ENCODE measurements at regions not wholly inside any gene's neighbourhood (a gene's known extent, or its start where the extent isn't known, plus 50 kb on each side); places are given as distances from the start of the nearest gene placed in this dataset.

DNA sequence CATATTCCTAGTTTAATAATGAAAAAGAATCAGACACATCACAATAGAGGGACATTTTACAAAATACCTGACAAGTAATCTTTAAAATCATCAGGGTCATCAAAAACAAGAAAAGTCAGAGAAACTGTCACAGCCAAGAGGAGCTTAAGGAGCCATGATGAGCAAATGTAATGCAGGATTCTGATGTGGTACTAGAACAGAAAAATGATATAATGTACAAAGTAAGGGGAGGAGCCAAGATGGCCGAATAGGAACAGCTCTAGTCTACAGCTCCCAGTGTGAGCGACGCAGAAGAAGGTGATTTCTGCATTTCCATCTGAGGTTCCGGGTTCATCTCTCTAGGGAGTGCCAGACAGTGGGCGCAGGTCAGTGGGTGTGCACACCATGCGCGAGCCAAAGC, 198.0 kb upstream of the FAT3 start:
- no peak for DNase-seq (ENCODE audit: low spot score)
- TF ChIP-seq, protein P1, sequence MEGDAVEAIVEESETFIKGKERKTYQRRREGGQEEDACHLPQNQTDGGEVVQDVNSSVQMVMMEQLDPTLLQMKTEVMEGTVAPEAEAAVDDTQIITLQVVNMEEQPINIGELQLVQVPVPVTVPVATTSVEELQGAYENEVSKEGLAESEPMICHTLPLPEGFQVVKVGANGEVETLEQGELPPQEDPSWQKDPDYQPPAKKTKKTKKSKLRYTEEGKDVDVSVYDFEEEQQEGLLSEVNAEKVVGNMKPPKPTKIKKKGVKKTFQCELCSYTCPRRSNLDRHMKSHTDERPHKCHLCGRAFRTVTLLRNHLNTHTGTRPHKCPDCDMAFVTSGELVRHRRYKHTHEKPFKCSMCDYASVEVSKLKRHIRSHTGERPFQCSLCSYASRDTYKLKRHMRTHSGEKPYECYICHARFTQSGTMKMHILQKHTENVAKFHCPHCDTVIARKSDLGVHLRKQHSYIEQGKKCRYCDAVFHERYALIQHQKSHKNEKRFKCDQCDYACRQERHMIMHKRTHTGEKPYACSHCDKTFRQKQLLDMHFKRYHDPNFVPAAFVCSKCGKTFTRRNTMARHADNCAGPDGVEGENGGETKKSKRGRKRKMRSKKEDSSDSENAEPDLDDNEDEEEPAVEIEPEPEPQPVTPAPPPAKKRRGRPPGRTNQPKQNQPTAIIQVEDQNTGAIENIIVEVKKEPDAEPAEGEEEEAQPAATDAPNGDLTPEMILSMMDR (IDR thresholded peaks at IDR 0.05; ENCODE audit: poor library complexity, severe bottlenecking) = no peak
- no peak overlapping the region for H3K27ac ChIP-seq (ENCODE audit: poor library complexity, severe bottlenecking)
- no peak for ATAC-seq (ENCODE audit: low read depth)
- H3K9me3 ChIP-seq (ENCODE audit: severe bottlenecking) = no peaks in the 10 kb centered on the region
- H3K36me3 ChIP-seq (ENCODE audit: low read depth) = no peaks in the 10 kb centered on the region
- H3K4me1 ChIP-seq (ENCODE audit: insufficient read depth, poor library complexity, severe bottlenecking) = no peaks in the 10 kb centered on the region
- no peak overlapping the region for H3K4me3 ChIP-seq (ENCODE audit: severe bottlenecking)
- no peaks in the 10 kb centered on the region for H3K27me3 ChIP-seq (ENCODE audit: insufficient read depth, poor library complexity, severe bottlenecking)

DNA sequence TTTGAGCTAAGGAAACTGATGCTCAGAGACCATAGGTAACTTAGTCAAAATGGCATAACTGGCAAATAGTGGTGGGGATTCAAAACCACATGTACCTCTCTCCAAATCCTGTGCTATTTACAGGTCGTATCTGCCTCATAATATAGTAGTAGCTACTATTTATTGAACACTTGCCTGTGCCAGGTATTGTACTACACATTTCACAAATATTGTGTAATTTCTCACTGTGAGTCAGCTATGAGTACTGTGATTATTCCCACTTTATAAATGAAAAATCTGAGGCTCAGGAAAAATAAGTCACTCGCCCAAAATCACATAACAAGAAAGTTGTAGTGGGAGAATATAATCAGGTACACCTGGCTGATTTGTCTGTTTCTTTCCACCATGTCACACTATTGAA, 199.8 kb upstream of the FAT3 start:
- Histone ChIP-seq H3K9me3 (ENCODE audit: severe bottlenecking) (no peaks in the 10 kb centered on the region), H3K4me3 (ENCODE audit: severe bottlenecking) (no peak overlapping the region), H3K27me3 (ENCODE audit: insufficient read depth, poor library complexity, severe bottlenecking) (no peaks in the 10 kb centered on the region), H3K27ac (ENCODE audit: poor library complexity, severe bottlenecking) (no peak overlapping the region), H3K4me1 (ENCODE audit: insufficient read depth, poor library complexity, severe bottlenecking) (no peaks in the 10 kb centered on the region), H3K36me3 (ENCODE audit: low read depth) (no peaks in the 10 kb centered on the region)
- TF ChIP-seq, protein P1 (IDR thresholded peaks at IDR 0.05; ENCODE audit: poor library complexity, severe bottlenecking) = no peak
- DNase-seq (ENCODE audit: low spot score) (no peak), ATAC-seq (ENCODE audit: low read depth) (peak; percentile 75; the same call in 2 of the 3 replicates)

DNA sequence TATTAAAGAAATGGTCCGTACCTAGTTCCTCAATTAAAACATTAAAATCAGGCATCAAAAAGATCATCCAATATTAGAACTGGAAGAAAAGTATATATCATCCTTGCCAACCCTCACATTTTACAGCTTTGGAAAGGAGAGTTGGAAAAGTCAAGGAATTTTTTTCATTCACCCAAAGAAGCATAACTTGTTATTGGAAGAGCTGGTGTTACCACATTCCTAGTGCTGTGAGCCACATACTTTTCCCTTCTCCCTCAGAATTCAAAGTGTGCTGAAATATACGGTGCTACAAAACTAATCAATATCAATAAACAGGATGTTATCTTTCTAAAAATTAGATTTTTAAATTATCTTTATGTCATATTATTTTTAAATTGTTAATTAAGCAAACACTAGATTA, 202.1 kb upstream of the FAT3 start:
- Histone ChIP-seq H3K9me3 (ENCODE audit: severe bottlenecking) (no peaks in the 10 kb centered on the region), H3K36me3 (ENCODE audit: low read depth) (no peaks in the 10 kb centered on the region), H3K4me1 (ENCODE audit: insufficient read depth, poor library complexity, severe bottlenecking) (no peaks in the 10 kb centered on the region), H3K4me3 (ENCODE audit: severe bottlenecking) (no peak overlapping the region), H3K27me3 (ENCODE audit: insufficient read depth, poor library complexity, severe bottlenecking) (no peaks in the 10 kb centered on the region), H3K27ac (ENCODE audit: poor library complexity, severe bottlenecking) (no peak overlapping the region)
- DNase-seq (ENCODE audit: low spot score) = no peak
- no peak for ATAC-seq (ENCODE audit: low read depth)
- TF ChIP-seq, protein P1 (IDR thresholded peaks at IDR 0.05; ENCODE audit: poor library complexity, severe bottlenecking) = no peak

DNA sequence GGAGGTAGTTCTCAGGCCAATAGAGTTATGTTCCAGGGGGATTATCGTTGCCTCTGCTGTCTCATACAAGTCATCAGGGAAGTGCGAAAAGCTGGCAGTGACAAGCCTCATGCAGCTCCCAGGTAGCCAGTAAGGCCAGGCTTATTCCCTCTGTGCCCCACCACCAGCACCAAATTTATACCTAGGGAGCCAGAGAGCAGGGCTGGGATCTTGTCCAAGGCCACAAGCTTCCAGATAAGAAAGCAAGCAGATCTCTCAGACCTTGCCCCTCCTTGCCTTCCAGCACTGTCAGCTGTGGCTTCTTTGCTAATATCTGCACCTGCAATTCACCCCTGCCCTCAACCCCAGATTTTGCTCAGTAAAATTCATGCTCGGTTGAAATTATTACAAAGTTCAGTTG, 206.3 kb upstream of the FAT3 start:
- TF ChIP-seq, protein P1 (IDR thresholded peaks at IDR 0.05; ENCODE audit: poor library complexity, severe bottlenecking) = no peak
- Histone ChIP-seq H3K4me3 (ENCODE audit: severe bottlenecking) (no peak overlapping the region), H3K4me1 (ENCODE audit: insufficient read depth, poor library complexity, severe bottlenecking) (no peaks in the 10 kb centered on the region), H3K27me3 (ENCODE audit: insufficient read depth, poor library complexity, severe bottlenecking) (no peaks in the 10 kb centered on the region), H3K36me3 (ENCODE audit: low read depth) (no peaks in the 10 kb centered on the region), H3K27ac (ENCODE audit: poor library complexity, severe bottlenecking) (no peak overlapping the region), H3K9me3 (ENCODE audit: severe bottlenecking) (peaks cover 7% of the 10 kb centered on the region)
- ATAC-seq (ENCODE audit: low read depth) (no peak), DNase-seq (ENCODE audit: low spot score) (no peak)

DNA sequence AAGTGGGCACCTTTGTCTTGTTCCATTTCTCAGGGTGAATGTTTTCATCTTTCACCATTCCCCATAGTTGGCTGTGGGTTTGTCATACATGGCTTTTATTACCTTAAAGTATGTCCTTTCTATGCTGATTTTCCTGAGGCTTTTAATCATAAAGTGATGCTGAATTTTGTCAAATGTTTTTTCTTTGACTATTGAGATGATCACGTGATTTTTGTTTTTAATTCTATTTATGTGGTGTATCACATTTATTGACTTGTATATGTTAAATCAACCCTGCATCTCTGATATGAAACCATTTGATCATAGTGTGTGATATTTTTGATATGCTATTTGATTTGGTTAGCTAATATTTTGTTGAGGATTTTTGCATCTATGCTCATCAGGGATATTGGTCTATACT, 216.4 kb upstream of the FAT3 start:
- no peak overlapping the region for H3K4me3 ChIP-seq (ENCODE audit: severe bottlenecking)
- TF ChIP-seq, protein P1 (IDR thresholded peaks at IDR 0.05; ENCODE audit: poor library complexity, severe bottlenecking) = no peak

More for the DNA sequence above, 216.4 kb upstream of the FAT3 start:
- H3K27ac ChIP-seq (ENCODE audit: poor library complexity, severe bottlenecking) = no peak overlapping the region
- no peak for DNase-seq (ENCODE audit: low spot score)
- H3K36me3 ChIP-seq (ENCODE audit: low read depth) = no peaks in the 10 kb centered on the region
- no peaks in the 10 kb centered on the region for H3K9me3 ChIP-seq (ENCODE audit: severe bottlenecking)
- ATAC-seq (ENCODE audit: low read depth) = no peak
- H3K4me1 ChIP-seq (ENCODE audit: insufficient read depth, poor library complexity, severe bottlenecking) = no peaks in the 10 kb centered on the region
- H3K27me3 ChIP-seq (ENCODE audit: insufficient read depth, poor library complexity, severe bottlenecking) = no peaks in the 10 kb centered on the region
